HG02759 (cell line): ENCODE measurements at regions not wholly inside any gene's neighbourhood (a gene's known extent, or its start where the extent isn't known, plus 50 kb on each side); places are given as distances from the start of the nearest gene placed in this dataset.
A peak's percentile ranks its signal among the peaks of the same experiment; 100 is the strongest.
"Not testable (repeated sequence)": the region's sequence is repeated elsewhere in the genome, so short reads cannot be mapped to it uniquely, and the experiment has no call there.

Experiments
- ATAC-seq: cut with Tn5 transposase; IDR thresholded peaks from one replicate; pipeline ENCODE4 v1.9.1; 2021; ENCODE audit warnings: mild to moderate bottlenecking, moderate library complexity; ENCODE audit not compliant: unreplicated experiment

- no peak for ATAC-seq
Observed at GRCh38 chr11:35046681-35047080, 92.3 kb upstream of the CD44 start.

- ATAC-seq = no peak
Observed at GRCh38 chr11:35047179-35047578, 91.8 kb upstream of the CD44 start.

GRCh38 chr11:35047769-35048168 is 91.2 kb upstream of the CD44 start:
- no peak for ATAC-seq

- ATAC-seq = not testable (repeated sequence)
Observed at GRCh38 chr11:35048346-35048745, 90.6 kb upstream of the CD44 start.

- peak; percentile 64 for ATAC-seq
Observed at GRCh38 chr11:35049859-35050531, 89.0 kb upstream of the CD44 start.

GRCh38 chr11:35050541-35050995 is 88.4 kb upstream of the CD44 start:
- ATAC-seq = peak; percentile 35

- ATAC-seq = no peak
Observed at GRCh38 chr11:35056391-35057093, 82.4 kb upstream of the CD44 start.

- ATAC-seq = no peak
Observed at GRCh38 chr11:35057926-35058668, 80.9 kb upstream of the CD44 start.

- ATAC-seq = peak; percentile 55
Observed at GRCh38 chr11:35058669-35059434, 80.1 kb upstream of the CD44 start.

- no peak for ATAC-seq
Observed at GRCh38 chr11:35061516-35062440, 77.2 kb upstream of the CD44 start.

GRCh38 chr11:35063488-35063931 is 75.5 kb upstream of the CD44 start:
- ATAC-seq = no peak

- no peak for ATAC-seq
Observed at GRCh38 chr11:35064114-35064800, 74.7 kb upstream of the CD44 start.

- no peak for ATAC-seq
Observed at GRCh38 chr11:35065566-35065965, 73.4 kb upstream of the CD44 start.

GRCh38 chr11:35066030-35066429 is 72.9 kb upstream of the CD44 start:
- no peak for ATAC-seq

- ATAC-seq = peak; percentile 90
Observed at GRCh38 chr11:35066783-35067423, 72.1 kb upstream of the CD44 start.

GRCh38 chr11:35071722-35072121 is 67.2 kb upstream of the CD44 start:
- no peak for ATAC-seq

- no peak for ATAC-seq
Observed at GRCh38 chr11:35073691-35074419, 65.1 kb upstream of the CD44 start.
